ENCODE measurements at regions not wholly inside any gene's neighbourhood (a gene's known extent, or its start where the extent isn't known, plus 50 kb on each side); places are given as distances from the start of the nearest gene placed in this dataset.

DNA sequence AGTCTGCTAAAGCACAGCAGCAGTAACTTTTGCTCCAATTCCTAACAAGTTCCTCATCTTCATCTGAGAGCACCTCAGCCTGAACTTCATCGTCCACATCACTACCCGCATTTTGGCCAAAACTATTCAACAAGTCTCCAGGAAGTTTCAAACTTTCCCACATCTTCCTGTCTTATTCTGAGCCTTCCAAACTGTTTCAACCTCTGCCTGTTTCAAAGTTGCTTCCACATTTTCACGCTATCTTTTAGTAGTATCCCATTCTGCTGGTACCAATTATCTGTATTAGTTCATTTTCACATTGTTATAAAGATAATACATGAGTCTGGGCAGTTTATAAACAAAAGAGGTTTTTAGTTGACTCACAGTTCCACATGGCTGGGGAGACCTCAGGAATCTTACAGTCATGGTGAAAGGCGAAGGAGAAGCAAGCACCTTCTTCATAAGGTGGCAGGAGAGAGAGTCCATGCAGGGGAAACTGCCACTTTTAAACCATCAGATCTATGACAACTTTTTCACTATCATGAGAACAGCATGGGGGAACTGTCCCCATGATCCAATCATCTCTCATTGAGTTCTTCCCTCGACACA is 99.4 kb upstream of the GRIK2 start:
- intact Hi-C loops (cut with DNase I; ENCODE audit: low total_unique reads): no loop called here
- Histone ChIP-seq H3K27ac (no peak overlapping the region), H3K4me3 (no peak overlapping the region), H3K36me3 (ENCODE audit: low read depth, missing control alignments) (no peaks in the 10 kb centered on the region), H3K4me1 (no peaks in the 10 kb centered on the region), H3K27me3 (no peaks in the 10 kb centered on the region), H3K9me3 (no peaks in the 10 kb centered on the region)
- TF ChIP-seq POLR2A (IDR thresholded peaks at IDR 0.05) (no peak), CTCF (IDR thresholded peaks at IDR 0.05) (no peak)
- 87 to 94% methylated on average over 5 of the region's 5 CpGs for WGBS, 2 donors
- no peak for DNase-seq

- no peak overlapping the region for H3K27ac ChIP-seq
- no peak for DNase-seq
- no peaks in the 10 kb centered on the region for H3K27me3 ChIP-seq
- TF ChIP-seq POLR2A (IDR thresholded peaks at IDR 0.05) (no peak), CTCF (IDR thresholded peaks at IDR 0.05) (no peak)
- H3K4me1 ChIP-seq: no peaks in the 10 kb centered on the region
- H3K36me3 ChIP-seq (ENCODE audit: low read depth, missing control alignments): no peaks in the 10 kb centered on the region
- intact Hi-C loops (cut with DNase I; ENCODE audit: low total_unique reads): no loop called here
- H3K9me3 ChIP-seq: no peaks in the 10 kb centered on the region
- no peak overlapping the region for H3K4me3 ChIP-seq
These were observed 98.8 kb upstream of the GRIK2 start for GRCh38 chr6:101294676-101295075.

DNA sequence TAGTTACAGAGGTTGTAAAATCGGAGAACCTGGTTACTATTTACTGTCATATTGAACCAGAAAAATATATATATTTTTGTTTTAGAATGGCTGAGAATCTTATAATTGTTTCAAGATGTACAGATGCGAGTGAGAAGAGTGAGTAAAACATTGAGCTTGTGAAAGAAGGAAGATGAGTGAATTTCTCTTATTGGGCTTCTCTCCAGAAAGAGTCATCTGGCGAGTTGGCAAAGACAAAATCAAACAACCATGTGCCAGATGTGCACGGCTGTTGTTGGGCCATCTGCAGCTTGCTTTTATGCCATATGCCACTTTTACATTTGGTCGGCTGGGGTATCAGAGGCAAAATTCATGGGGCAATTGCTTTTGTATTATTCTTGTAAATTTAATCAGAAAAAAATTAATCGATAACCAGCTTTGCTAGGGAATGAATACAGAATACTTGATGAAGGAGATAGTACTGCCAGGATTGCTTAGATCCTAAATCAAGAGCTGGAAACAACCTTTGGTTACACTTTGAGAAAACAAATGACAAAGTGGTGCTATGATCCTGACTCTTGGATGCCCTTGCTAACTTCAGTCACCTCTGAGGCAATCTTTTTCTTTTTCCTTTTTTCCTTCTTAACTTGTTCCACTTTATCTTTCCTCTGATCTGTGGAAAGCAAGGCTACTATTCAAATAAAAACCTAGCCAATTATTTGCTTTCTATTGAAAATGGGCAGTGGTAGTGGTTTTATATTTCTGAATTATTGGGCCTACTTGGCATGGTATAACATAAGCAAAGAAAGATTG is 97.1 kb upstream of the GRIK2 start:
- Histone ChIP-seq H3K27me3 (no peaks in the 10 kb centered on the region), H3K4me3 (no peak overlapping the region), H3K9me3 (no peaks in the 10 kb centered on the region), H3K4me1 (no peaks in the 10 kb centered on the region), H3K27ac (no peak overlapping the region), H3K36me3 (ENCODE audit: low read depth, missing control alignments) (no peaks in the 10 kb centered on the region)
- TF ChIP-seq POLR2A (IDR thresholded peaks at IDR 0.05): no peak
- TF ChIP-seq CTCF (IDR thresholded peaks at IDR 0.05): no peak
- no peak for DNase-seq
- intact Hi-C loops (cut with DNase I; ENCODE audit: low total_unique reads): no loop called here
- WGBS, 2 donors: 59 to 64% methylated on average over 6 of the region's 6 CpGs

- H3K27ac ChIP-seq: no peak overlapping the region
- TF ChIP-seq CTCF (IDR thresholded peaks at IDR 0.05): no peak
- TF ChIP-seq POLR2A (IDR thresholded peaks at IDR 0.05): no peak
- DNase-seq: no peak
- H3K4me1 ChIP-seq: no peaks in the 10 kb centered on the region
- no peaks in the 10 kb centered on the region for H3K9me3 ChIP-seq
- H3K27me3 ChIP-seq: no peaks in the 10 kb centered on the region
- intact Hi-C loops (cut with DNase I; ENCODE audit: low total_unique reads): no loop called here
- 92 to 96% methylated on average over 1 of the region's 1 CpG for WGBS, 2 donors
- H3K36me3 ChIP-seq (ENCODE audit: low read depth, missing control alignments): no peaks in the 10 kb centered on the region
- no peak overlapping the region for H3K4me3 ChIP-seq
These were observed 90.9 kb upstream of the GRIK2 start for GRCh38 chr6:101302593-101302992.

DNA sequence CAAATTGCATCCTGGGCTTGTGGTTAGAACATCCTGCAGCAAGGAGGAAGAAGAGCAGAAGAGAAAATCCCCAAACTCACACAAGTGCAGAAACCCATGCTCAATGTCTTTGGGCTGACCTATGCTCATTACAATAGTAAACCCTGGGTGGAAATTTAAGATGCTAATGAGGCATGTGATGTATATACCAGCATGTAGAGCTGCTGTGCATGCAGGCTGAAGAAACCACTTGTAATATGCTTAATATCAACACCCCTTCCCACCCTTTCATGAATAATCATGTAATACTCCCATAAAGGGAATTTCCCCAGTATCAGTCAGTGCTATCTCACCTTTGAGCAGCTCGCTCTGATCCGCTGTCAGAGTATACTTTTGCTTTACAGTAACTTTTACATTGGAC is 90.0 kb upstream of the GRIK2 start:
- intact Hi-C loops (cut with DNase I; ENCODE audit: low total_unique reads): no loop called here
- Histone ChIP-seq H3K27ac (no peak overlapping the region), H3K9me3 (no peaks in the 10 kb centered on the region), H3K27me3 (no peaks in the 10 kb centered on the region), H3K4me3 (no peak overlapping the region), H3K36me3 (ENCODE audit: low read depth, missing control alignments) (no peaks in the 10 kb centered on the region), H3K4me1 (no peaks in the 10 kb centered on the region)
- no peak for DNase-seq
- TF ChIP-seq POLR2A (IDR thresholded peaks at IDR 0.05) (no peak), CTCF (IDR thresholded peaks at IDR 0.05) (no peak)
- 83 to 94% methylated on average over 2 of the region's 2 CpGs for WGBS, 2 donors
